ENCODE measurements at regions not wholly inside any gene's neighbourhood (a gene's known extent, or its start where the extent isn't known, plus 50 kb on each side); places are given as distances from the start of the nearest gene placed in this dataset.
"Not testable (repeated sequence)": the region's sequence is repeated elsewhere in the genome, so short reads cannot be mapped to it uniquely, and the experiment has no call there.

DNA sequence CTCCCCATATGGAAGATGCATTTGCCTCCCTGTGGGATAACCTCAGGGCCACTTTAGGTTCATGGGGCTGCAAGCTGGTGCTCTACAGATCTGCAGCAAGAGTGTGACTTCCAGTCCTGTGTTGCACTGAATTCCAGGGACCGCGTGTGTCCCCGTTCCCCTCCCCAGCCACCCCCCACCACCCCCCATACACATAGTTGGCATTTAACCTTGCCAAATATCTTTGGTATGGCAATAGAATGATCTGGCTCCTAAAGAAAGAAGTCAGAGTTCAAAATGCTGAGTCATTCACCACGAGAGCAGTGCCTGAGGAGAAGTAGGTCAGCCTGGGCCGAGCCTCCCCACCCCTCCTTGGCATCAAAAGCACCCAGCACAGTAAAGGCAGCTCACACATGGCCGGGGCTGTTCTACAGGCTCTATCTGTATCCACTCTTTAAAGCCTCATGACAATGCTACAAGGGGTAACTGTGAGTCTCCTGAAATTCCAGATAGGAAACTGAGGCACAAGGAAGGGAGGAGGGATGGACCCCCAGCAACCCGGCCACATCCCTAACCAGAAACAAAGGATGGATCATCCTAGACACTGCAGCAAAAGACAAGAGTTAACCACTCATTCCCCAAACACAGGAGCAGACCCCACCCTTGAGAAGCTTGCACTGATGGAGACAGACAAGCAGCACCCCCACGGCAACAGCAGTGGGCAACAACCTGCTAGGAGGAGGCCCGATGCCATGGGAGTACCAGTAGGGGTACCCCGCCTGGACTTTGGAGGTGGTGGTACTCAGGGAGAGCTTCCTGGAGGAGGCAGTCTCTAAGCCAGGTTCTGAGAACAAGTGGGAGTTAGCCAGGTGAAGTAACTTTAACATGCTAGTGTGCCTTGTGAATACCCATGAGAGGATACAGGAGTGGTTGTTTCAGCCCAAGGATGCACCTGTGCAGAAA lies 70.3 kb upstream of the NANOS1 start:
- peaks cover 9% of the 10 kb centered on the region for H3K27me3 Mint-ChIP-seq
- H3K27ac Mint-ChIP-seq, result no peak overlapping the region
- H3K9me3 Mint-ChIP-seq, result no peaks in the 10 kb centered on the region
- ATAC-seq (ENCODE audit: low read depth) (no peak), DNase-seq (no peak)
- POLR2A ChIA-PET, result no interaction called here
- H3K4me3 Mint-ChIP-seq, result no peak overlapping the region
- peaks cover 2% of the 10 kb centered on the region for H3K36me3 Mint-ChIP-seq
- H3K4me1 Mint-ChIP-seq, result peaks cover 1% of the 10 kb centered on the region

DNA sequence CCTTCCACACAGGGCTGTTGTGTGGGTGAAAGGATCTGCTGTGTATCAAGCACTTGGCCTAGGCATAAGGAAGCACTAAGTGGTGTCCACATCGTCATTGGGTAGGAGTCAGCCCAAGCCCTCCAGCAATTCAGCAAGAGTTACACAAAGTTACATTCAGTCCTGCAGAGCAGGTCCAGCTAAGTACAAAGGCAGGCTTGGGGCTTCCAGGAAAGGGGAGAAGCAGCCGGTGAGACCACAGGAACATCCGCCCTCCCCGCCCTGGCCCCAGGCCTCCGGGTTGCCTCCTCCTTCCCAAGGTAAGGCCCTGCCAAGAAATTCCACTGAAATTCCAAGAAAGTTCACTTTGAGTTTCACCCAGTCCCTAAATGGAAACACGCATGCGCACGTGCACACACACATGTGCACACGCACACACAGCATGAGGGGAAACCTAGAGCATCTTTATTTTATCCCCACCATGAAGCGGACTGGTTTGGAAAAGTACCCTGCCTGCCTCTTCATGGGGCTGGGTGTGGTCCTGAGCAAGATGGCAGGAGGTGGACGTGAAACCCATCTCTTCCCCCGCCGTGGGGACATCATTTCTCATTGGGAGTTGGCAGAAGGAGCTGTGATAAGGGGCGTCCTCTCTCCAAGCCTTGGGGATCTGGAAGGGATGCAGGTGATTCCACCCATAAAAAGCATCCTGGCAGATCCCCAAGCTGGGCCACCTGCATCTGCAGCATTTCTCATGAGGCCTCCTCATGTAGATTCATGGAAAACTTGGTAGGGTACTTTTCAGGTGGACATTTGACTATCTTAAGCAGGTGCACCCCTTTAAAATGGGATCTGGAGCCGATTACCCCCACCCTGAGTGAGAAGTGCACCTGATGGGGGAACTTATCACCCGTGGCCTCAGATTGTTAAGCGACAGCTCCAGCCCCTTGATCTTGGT lies 69.1 kb upstream of the NANOS1 start:
- Mint-ChIP-seq H3K4me1 (peaks cover 1% of the 10 kb centered on the region), H3K27me3 (peaks cover 6% of the 10 kb centered on the region), H3K36me3 (peaks cover 2% of the 10 kb centered on the region), H3K27ac (no peak overlapping the region), H3K4me3 (no peak overlapping the region), H3K9me3 (no peaks in the 10 kb centered on the region)
- POLR2A ChIA-PET, result no interaction called here
- DNase-seq (no peak), ATAC-seq (ENCODE audit: low read depth) (no peak)

DNA sequence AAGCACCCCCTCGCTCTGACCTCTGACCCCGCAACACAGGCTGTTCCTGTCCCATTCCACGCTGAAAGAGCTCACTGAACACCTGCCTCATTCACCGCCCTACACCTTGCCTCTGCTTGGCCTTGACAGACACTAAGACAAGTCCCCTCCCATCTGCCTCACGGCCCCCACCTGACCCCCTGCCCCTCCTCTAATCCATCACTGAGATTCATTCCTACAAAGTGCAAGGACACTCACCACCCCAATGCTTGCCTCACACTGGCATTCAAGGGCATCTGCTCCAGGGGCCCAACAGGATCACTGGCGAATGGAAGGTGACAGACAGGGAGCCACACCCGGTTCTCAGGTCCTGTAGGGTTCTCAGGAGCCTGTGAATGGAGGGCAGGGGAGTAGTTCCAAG lies 68.1 kb upstream of the NANOS1 start:
- H3K27me3 Mint-ChIP-seq, result peaks cover 6% of the 10 kb centered on the region
- no peak for ATAC-seq (ENCODE audit: low read depth)
- peaks cover 2% of the 10 kb centered on the region for H3K36me3 Mint-ChIP-seq
- no peak overlapping the region for H3K4me3 Mint-ChIP-seq
- DNase-seq, result no peak
- POLR2A ChIA-PET, result no interaction called here
- no peak overlapping the region for H3K27ac Mint-ChIP-seq
- H3K9me3 Mint-ChIP-seq, result no peaks in the 10 kb centered on the region
- H3K4me1 Mint-ChIP-seq, result peaks cover 1% of the 10 kb centered on the region

DNA sequence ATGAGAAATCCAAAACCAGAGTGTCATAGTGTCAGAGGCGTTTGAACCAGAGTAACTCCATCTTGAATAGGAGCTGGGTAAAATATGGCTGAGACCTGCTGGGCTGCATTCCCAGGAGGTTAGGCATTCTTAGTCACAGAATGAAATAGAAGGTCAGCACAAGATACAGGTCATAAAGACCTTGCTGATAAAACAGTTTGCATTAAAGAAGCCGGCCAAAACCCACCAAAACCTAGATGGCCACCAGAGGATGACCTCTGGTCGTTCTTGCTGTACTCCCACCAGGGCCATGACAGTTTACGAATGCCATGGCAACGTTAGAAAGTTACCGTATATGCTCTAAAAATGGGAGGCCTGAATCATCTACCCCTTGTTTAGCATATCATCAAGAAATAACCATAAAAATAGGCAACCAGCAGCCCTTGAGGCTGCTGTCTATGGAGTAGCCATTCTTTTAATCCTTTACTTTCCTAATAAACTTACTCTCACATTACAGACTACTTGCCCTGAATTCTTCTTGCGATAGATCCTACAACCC lies 67.1 kb upstream of the NANOS1 start:
- POLR2A ChIA-PET; H3K36me3 Mint-ChIP-seq; H3K27ac Mint-ChIP-seq; H3K9me3 Mint-ChIP-seq; H3K4me1 Mint-ChIP-seq; DNase-seq; H3K27me3 Mint-ChIP-seq; ATAC-seq (ENCODE audit: low read depth); H3K4me3 Mint-ChIP-seq: not testable (repeated sequence)

DNA sequence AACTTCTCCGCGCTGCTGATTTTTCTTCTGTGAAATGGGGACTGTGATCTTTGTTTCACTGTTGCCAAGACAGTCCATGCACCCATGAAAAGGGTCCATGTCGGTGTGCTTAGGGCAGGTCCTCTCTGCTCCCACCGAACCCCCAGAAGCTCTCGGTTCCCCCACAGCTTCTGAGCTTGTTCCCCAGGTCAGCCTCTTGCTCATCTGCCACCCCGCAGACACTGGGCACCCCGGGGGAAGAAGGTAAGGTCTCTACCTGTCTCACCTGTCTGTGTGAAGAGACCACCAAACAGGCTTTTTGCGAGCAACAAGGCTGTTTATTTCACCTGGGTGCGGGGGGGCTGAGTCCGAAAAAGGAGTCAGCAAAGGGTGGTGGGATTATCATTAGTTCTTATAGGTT lies 66.2 kb upstream of the NANOS1 start:
- Mint-ChIP-seq H3K9me3 (no peaks in the 10 kb centered on the region), H3K36me3 (peaks cover 2% of the 10 kb centered on the region), H3K4me1 (peaks cover 1% of the 10 kb centered on the region), H3K27me3 (peaks cover 6% of the 10 kb centered on the region), H3K27ac (no peak overlapping the region), H3K4me3 (no peak overlapping the region)
- DNase-seq, result no peak
- no peak for ATAC-seq (ENCODE audit: low read depth)
- POLR2A ChIA-PET, result no interaction called here

DNA sequence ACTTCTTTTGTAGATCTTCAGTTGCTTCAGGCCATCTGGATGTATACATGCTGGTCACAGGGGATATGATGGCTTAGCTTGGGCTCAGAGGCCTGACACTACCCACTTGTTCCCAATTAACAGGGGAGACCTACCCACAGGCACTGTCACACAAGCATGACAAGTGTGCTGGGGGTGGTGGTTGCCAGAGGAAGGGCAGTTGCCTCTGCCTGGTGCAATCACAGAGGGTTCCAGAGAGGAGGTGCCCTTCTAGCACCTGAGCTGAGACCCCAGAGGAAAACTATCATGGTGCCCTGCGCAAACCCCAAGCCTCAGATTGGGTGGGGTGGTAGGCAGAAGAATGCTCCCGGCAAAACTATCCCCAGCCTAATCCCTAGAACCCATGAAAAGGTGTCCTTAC lies 65.6 kb upstream of the NANOS1 start:
- no peaks in the 10 kb centered on the region for H3K9me3 Mint-ChIP-seq
- H3K27ac Mint-ChIP-seq, result no peak overlapping the region
- ATAC-seq (ENCODE audit: low read depth) (no peak), DNase-seq (no peak)
- H3K4me3 Mint-ChIP-seq, result no peak overlapping the region
- H3K36me3 Mint-ChIP-seq, result peaks cover 2% of the 10 kb centered on the region
- POLR2A ChIA-PET, result no interaction called here
- peaks cover 1% of the 10 kb centered on the region for H3K4me1 Mint-ChIP-seq
- peaks cover 6% of the 10 kb centered on the region for H3K27me3 Mint-ChIP-seq

DNA sequence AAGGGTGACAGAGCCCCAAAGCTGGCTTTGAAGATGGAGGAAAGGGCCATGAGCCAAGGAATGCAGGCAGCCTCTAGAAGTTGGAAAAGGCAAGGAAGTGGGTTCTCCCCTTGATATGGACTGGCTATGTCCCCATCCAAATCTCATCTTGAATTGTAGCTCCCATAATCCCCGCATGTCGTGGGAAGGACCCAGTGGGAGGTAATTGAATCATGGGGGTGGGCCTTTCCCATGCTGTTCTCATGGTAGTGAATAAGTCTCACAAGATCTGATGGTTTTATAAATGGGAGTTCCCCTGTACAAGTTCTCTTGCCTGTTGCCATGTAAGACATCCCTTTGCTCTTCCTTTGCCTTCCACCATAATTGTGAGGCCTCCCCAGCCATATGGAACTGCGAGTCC lies 65.0 kb upstream of the NANOS1 start:
- H3K27me3 Mint-ChIP-seq; ATAC-seq (ENCODE audit: low read depth); H3K4me1 Mint-ChIP-seq; H3K27ac Mint-ChIP-seq; H3K4me3 Mint-ChIP-seq; POLR2A ChIA-PET; H3K36me3 Mint-ChIP-seq; H3K9me3 Mint-ChIP-seq; DNase-seq: not testable (repeated sequence)

DNA sequence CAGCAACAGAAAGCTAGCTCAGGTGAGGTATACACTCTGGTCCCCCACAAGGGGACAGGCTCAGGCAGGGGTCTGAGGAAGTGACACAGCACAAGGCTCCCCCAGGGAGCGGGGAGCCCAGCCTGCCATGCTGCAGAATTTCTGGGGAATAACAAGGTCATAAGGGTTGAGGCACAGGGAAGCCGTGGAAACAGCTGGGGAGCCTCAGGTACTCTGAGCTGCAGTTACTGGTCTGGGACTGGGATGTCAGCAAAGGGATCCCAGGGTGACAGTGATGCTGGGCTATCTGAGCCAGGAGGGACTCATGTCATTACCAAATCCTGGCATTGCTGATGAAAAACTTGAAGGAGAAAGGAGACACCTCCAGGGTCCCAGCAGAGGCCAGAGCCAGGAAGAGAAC lies 64.4 kb upstream of the NANOS1 start:
- Mint-ChIP-seq H3K27ac (no peak overlapping the region), H3K27me3 (peaks cover 6% of the 10 kb centered on the region), H3K4me3 (no peak overlapping the region), H3K36me3 (peaks cover 2% of the 10 kb centered on the region), H3K9me3 (no peaks in the 10 kb centered on the region), H3K4me1 (no peaks in the 10 kb centered on the region)
- no peak for ATAC-seq (ENCODE audit: low read depth)
- DNase-seq, result no peak
- POLR2A ChIA-PET, result no interaction called here

DNA sequence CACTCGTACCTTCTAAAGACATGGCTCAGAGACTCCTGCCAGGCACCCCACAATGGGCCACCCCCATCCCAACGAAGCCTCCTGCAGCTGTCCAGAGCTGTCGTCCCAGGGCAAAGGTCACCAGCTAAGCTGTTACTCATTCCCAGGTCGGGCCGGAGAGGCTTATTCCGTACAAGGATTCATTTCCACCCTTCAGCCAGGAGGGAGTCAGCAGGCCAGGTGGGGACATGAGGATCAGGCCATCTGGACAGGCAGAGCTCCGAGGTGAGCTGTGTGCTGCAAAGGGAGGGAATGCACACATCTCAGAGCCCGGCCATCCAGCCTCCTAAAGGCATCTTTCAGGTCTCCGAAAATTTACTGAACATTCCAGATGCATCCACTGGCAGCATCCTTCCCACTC lies 63.9 kb upstream of the NANOS1 start:
- POLR2A ChIA-PET, result no interaction called here
- no peaks in the 10 kb centered on the region for H3K9me3 Mint-ChIP-seq
- H3K4me3 Mint-ChIP-seq, result no peak overlapping the region
- no peak for ATAC-seq (ENCODE audit: low read depth)
- no peak overlapping the region for H3K27ac Mint-ChIP-seq
- no peaks in the 10 kb centered on the region for H3K4me1 Mint-ChIP-seq
- H3K36me3 Mint-ChIP-seq, result peaks cover 2% of the 10 kb centered on the region
- DNase-seq, result no peak
- peaks cover 6% of the 10 kb centered on the region for H3K27me3 Mint-ChIP-seq

DNA sequence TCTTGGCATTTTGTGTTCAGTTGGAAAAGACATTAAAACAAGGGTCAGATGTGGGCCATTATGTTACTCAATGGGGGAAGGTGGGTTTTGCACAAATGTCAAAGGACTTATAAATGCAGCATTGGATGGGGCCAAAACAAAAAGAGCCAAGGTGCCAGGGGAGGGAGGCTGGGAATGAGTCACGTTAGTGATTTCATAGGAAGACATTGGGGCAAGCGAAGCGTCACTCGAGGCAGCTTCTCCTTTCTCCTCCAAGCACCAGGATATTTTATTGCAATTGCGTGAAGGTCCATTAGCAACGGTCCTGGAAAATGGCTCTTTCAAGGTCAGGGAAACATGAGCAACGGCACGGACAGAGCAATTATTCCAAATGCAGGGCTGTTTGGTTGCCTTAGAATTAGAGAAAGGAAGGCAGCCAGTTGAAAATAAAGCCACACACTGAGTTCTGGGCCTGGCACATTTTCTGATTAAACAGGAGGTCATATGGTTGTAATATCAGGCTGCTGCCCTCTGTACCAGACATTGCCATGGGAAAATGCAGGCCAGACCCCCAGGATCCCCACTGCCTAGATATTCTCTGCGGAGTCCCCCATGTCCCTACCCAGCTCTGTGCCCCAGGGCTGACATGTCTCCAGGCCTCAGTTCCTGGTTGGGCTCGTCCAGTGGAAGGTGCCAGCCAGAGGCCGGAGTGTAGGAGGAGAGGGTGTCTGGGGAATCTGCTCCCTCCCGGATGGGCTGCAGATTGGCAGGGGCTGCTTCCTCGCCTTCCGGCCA lies 63.3 kb upstream of the NANOS1 start:
- POLR2A ChIA-PET, result no interaction called here
- no peak overlapping the region for H3K4me3 Mint-ChIP-seq

DNA sequence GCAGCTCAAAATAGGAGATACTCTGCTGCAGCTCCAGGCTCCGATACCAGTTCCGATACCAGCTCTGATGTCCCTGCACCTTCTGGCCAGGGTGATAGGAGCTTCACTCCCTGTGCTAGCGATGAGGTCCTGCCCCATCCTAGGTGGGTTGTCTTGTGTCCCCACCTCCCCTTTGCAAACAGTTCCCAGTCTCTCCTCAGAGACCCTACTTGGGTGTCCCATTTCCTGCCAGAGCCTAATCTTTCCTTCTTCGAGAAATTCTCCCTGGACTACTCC lies 62.7 kb upstream of the NANOS1 start:
- DNase-seq, result no peak

More for the DNA sequence above, 63.3 kb upstream of the NANOS1 start:
- ATAC-seq (ENCODE audit: low read depth) (no peak), DNase-seq (no peak)
- Mint-ChIP-seq H3K4me1 (no peaks in the 10 kb centered on the region), H3K27me3 (peaks cover 6% of the 10 kb centered on the region), H3K36me3 (peaks cover 2% of the 10 kb centered on the region), H3K9me3 (no peaks in the 10 kb centered on the region), H3K27ac (no peak overlapping the region)

DNA sequence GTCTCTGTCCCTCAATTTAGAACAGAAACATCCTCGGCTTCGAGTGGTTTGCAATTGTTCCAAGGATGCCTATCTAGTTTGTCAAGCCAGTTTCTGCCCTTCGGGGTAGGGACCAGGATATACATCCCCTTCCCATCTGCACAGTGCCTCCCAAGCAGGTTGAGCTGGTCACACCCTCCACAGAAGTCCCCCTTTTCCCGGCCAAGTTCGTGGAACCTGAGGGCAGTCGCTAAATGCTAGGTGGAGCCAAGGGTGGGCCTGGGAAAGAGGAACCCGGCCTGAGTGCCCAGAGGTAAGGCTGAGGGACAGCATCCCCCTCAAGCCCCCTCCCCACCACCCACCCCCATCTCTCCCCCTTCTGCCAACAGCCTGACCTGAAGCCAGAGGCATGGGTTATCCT lies 62.4 kb upstream of the NANOS1 start:
- Mint-ChIP-seq H3K27ac (no peak overlapping the region), H3K27me3 (peaks cover 3% of the 10 kb centered on the region), H3K36me3 (no peaks in the 10 kb centered on the region), H3K4me1 (no peaks in the 10 kb centered on the region), H3K9me3 (no peaks in the 10 kb centered on the region), H3K4me3 (no peak overlapping the region)
- no peak for DNase-seq
- POLR2A ChIA-PET, result no interaction called here
- ATAC-seq (ENCODE audit: low read depth), result no peak

More for the DNA sequence above, 62.7 kb upstream of the NANOS1 start:
- Mint-ChIP-seq H3K4me3 (no peak overlapping the region), H3K27ac (no peak overlapping the region), H3K27me3 (peaks cover 3% of the 10 kb centered on the region), H3K4me1 (no peaks in the 10 kb centered on the region), H3K9me3 (no peaks in the 10 kb centered on the region), H3K36me3 (peaks cover 2% of the 10 kb centered on the region)
- no peak for ATAC-seq (ENCODE audit: low read depth)
- POLR2A ChIA-PET, result no interaction called here

DNA sequence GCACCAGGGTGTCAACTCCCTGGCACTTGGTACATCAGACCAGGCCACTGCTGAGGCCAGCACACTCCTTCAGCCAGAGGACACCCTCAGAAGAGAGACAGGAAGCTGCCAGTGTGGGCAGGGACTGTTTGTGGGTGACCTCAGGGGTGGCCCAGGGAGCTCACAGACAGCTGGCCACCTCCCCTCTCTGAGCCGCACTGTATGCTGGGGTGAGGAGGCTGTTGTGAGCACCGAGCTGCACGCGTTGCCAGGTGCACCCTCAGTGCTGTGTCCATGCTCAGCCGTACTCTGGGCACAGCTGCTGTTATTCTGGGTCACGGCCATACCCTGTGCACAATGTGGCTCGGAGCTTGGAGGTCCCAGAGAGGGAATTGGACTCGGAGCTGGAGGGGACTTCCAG lies 61.5 kb upstream of the NANOS1 start:
- Mint-ChIP-seq H3K9me3 (no peaks in the 10 kb centered on the region), H3K4me1 (no peaks in the 10 kb centered on the region), H3K27me3 (peaks cover 10% of the 10 kb centered on the region), H3K4me3 (no peak overlapping the region), H3K27ac (no peak overlapping the region), H3K36me3 (no peaks in the 10 kb centered on the region)
- ATAC-seq (ENCODE audit: low read depth), result no peak
- POLR2A ChIA-PET, result no interaction called here
- no peak for DNase-seq
